Nephron (organoid): ENCODE measurements at regions not wholly inside any gene's neighbourhood (a gene's known extent, or its start where the extent isn't known, plus 50 kb on each side); places are given as distances from the start of the nearest gene placed in this dataset.
"Not testable (repeated sequence)": the region's sequence is repeated elsewhere in the genome, so short reads cannot be mapped to it uniquely, and the experiment has no call there.

Experiments used
- H3K27ac Mint-ChIP-seq, 3 experiments: 2 replicates each; pipeline ENCODE4 v1.8.0; 2020; ENCODE audit warnings: mixed read lengths in 3 of 3, mild to moderate bottlenecking in 2 of 3, moderate library complexity in 1 of 3
- H3K27me3 Mint-ChIP-seq: 2 replicates; pipeline ENCODE4 v1.8.0; 2021; ENCODE audit warnings: low read depth, mild to moderate bottlenecking, moderate library complexity, mixed read lengths
- H3K36me3 Mint-ChIP-seq: 2 replicates; pipeline ENCODE4 v1.8.0; 2020; ENCODE audit warnings: low read depth, mixed read lengths
- H3K4me1 Mint-ChIP-seq: 2 replicates; pipeline ENCODE4 v1.8.0; 2020; ENCODE audit warnings: mixed read lengths
- H3K4me3 Mint-ChIP-seq, 3 experiments: 2 replicates each; pipeline ENCODE4 v1.8.0; 2020; ENCODE audit warnings: mild to moderate bottlenecking in 3 of 3, mixed read lengths in 3 of 3, moderate library complexity in 2 of 3
- H3K9me3 Mint-ChIP-seq: 2 replicates; pipeline ENCODE4 v1.8.0; 2020; ENCODE audit warnings: mixed read lengths
- TF ChIP-seq, protein P1 (sequence below), 3 experiments: fragments of 200-600 bp; sonication (generic); IDR thresholded peaks; one replicate each; pipeline ENCODE4 v1.5.0; 2021; ENCODE audit warnings: antibody characterized with exemption in 3 of 3; ENCODE audit not compliant: unreplicated experiment in 3 of 3

GRCh38 chr13:90594681-90595080, 752.8 kb upstream of the MIR17HG start:
- Mint-ChIP-seq H3K27ac (no peak overlapping the region), H3K9me3 (peaks cover 3% of the 10 kb centered on the region), H3K4me1 (no peaks in the 10 kb centered on the region), H3K4me3 (no peak overlapping the region), H3K36me3 (no peaks in the 10 kb centered on the region), H3K27me3 (no peaks in the 10 kb centered on the region)
- TF ChIP-seq, protein P1, sequence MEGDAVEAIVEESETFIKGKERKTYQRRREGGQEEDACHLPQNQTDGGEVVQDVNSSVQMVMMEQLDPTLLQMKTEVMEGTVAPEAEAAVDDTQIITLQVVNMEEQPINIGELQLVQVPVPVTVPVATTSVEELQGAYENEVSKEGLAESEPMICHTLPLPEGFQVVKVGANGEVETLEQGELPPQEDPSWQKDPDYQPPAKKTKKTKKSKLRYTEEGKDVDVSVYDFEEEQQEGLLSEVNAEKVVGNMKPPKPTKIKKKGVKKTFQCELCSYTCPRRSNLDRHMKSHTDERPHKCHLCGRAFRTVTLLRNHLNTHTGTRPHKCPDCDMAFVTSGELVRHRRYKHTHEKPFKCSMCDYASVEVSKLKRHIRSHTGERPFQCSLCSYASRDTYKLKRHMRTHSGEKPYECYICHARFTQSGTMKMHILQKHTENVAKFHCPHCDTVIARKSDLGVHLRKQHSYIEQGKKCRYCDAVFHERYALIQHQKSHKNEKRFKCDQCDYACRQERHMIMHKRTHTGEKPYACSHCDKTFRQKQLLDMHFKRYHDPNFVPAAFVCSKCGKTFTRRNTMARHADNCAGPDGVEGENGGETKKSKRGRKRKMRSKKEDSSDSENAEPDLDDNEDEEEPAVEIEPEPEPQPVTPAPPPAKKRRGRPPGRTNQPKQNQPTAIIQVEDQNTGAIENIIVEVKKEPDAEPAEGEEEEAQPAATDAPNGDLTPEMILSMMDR (IDR thresholded peaks at IDR 0.05; ENCODE audit: unreplicated experiment in 3 of 3): no peak

DNA sequence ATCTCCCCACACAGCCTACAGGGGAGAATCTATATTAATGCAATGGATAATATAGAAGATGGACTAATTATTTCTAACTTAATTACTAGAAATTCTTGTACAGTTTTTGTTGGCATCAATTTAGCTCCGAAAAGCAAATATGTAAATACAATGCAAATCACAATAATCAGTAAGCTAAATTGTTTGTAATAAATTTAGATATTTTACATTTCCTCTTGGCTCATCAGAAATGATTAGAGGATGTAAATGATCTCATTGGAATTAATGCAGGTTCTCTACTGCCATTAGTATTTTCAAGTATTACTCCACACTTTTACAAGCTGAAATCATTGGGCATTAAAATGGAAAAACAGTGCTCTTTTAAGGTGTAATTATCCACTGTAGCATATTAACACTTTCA, 741.8 kb upstream of the MIR17HG start:
- Mint-ChIP-seq H3K36me3 (no peaks in the 10 kb centered on the region), H3K4me3 (no peak overlapping the region), H3K27ac (no peak overlapping the region), H3K27me3 (peaks cover 4% of the 10 kb centered on the region), H3K9me3 (no peaks in the 10 kb centered on the region), H3K4me1 (no peaks in the 10 kb centered on the region)
- TF ChIP-seq, protein P1 (IDR thresholded peaks at IDR 0.05; ENCODE audit: unreplicated experiment in 3 of 3): no peak

GRCh38 chr13:90606921-90607320, 740.6 kb upstream of the MIR17HG start:
- H3K27ac Mint-ChIP-seq, H3K27me3 Mint-ChIP-seq: not testable (repeated sequence)

GRCh38 chr13:90612391-90612790, 735.1 kb upstream of the MIR17HG start:
- Mint-ChIP-seq H3K4me3 (no peak overlapping the region), H3K27ac (no peak overlapping the region), H3K27me3 (peaks cover 4% of the 10 kb centered on the region), H3K4me1 (no peaks in the 10 kb centered on the region), H3K9me3 (peaks cover 3% of the 10 kb centered on the region), H3K36me3 (no peaks in the 10 kb centered on the region)
- TF ChIP-seq, protein P1 (IDR thresholded peaks at IDR 0.05; ENCODE audit: unreplicated experiment in 3 of 3): no peak

More at GRCh38 chr13:90606921-90607320, 740.6 kb upstream of the MIR17HG start:
- H3K4me1 Mint-ChIP-seq, H3K9me3 Mint-ChIP-seq, H3K36me3 Mint-ChIP-seq, H3K4me3 Mint-ChIP-seq: not testable (repeated sequence)

DNA sequence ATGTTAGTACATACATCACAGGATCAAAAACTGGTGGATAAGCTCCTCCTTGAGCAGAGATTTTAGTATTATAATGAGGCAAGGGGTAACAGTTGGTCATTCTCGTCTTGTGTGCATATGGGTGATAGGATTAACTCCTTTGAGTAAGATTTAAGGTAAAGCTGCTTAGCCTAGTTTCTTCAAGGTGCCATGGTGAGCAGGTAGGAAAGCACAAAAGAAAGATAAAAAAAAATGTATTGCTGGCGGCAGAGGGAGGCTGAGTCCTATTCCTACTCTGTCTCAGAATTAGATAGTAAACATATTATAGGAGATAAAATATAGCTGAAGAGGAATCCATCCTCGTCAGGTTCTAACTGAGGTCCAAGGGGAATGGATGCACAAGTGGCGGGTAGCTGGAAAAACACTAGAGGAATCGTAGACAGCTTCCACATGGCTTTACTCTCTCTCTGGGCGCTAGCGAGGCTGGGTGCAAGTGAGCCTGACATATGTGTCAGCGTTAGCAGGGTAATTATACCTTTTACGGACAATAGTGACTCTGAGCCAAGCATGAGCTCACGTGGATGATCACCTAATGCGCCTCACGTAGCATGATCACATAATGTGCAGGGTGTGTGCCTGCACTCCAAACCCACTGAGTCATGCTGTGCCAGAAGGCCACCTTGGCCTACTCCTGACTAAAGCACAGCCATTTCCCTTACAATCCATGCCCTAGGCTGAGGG, 734.3 kb upstream of the MIR17HG start:
- Mint-ChIP-seq H3K27ac (no peak overlapping the region), H3K4me3 (no peak overlapping the region), H3K36me3 (no peaks in the 10 kb centered on the region), H3K9me3 (peaks cover 6% of the 10 kb centered on the region), H3K4me1 (no peaks in the 10 kb centered on the region), H3K27me3 (peaks cover 4% of the 10 kb centered on the region)
- TF ChIP-seq, protein P1 (IDR thresholded peaks at IDR 0.05; ENCODE audit: unreplicated experiment in 3 of 3): no peak

- TF ChIP-seq, protein P1 (IDR thresholded peaks at IDR 0.05; ENCODE audit: unreplicated experiment in 3 of 3): no peak
- Mint-ChIP-seq H3K4me3 (no peak overlapping the region), H3K4me1 (no peaks in the 10 kb centered on the region), H3K27ac (no peak overlapping the region), H3K9me3 (peaks cover 9% of the 10 kb centered on the region), H3K36me3 (no peaks in the 10 kb centered on the region), H3K27me3 (no peaks in the 10 kb centered on the region)
Observed at GRCh38 chr13:90615236-90615635, 732.3 kb upstream of the MIR17HG start.
